CD14-positive monocyte (primary cell): ENCODE measurements at regions not wholly inside any gene's neighbourhood (a gene's known extent, or its start where the extent isn't known, plus 50 kb on each side); places are given as distances from the start of the nearest gene placed in this dataset.

Experiments
- DNase-seq, 3 donors: peaks; one replicate each; pipeline ENCODE4 v3.0.0-alpha.2; 2011 to 2022
- H2AFZ ChIP-seq: 2 replicates; pipeline ENCODE4 v1.6.0; 2012; ENCODE audit warnings: mild to moderate bottlenecking, low read depth, low read length, inconsistent platforms; ENCODE audit not compliant: insufficient read depth, poor library complexity, severe bottlenecking
- H3K27ac ChIP-seq, 2 donors: 1 replicate in 1 of 2; 2 replicates in 1 of 2; pipeline ENCODE4 v1.5.1; 2012 to 2013; ENCODE audit warnings: low read length in 2 of 2, control low read depth in 1 of 2, inconsistent platforms in 1 of 2, low read depth in 1 of 2, mild to moderate bottlenecking in 1 of 2
- H3K27me3 ChIP-seq, 2 donors: one replicate each; pipeline versions ENCODE4 v1.6.0 to v1.6.1; 2011 to 2013; ENCODE audit warnings: low read length in 2 of 2; ENCODE audit not compliant: control insufficient read depth in 2 of 2, insufficient read depth in 2 of 2
- H3K36me3 ChIP-seq, 2 donors: replicated peaks in 1 of 2; 1 replicate in 1 of 2; 2 replicates in 1 of 2; pipeline versions ENCODE4 v1.5.1 to v1.6.1; 2012 to 2013; ENCODE audit warnings: low read length in 2 of 2, control low read depth in 1 of 2, inconsistent platforms in 1 of 2, mild to moderate bottlenecking in 1 of 2; ENCODE audit not compliant: insufficient read depth in 2 of 2, control insufficient read depth in 1 of 2
- H3K4me1 ChIP-seq, 2 donors: 1 replicate in 1 of 2; 2 replicates in 1 of 2; pipeline versions ENCODE4 v1.5.1 to v1.6.1; 2012 to 2013; ENCODE audit warnings: low read length in 2 of 2, control low read depth in 1 of 2, inconsistent platforms in 1 of 2, mild to moderate bottlenecking in 1 of 2, moderate library complexity in 1 of 2; ENCODE audit not compliant: insufficient read depth in 2 of 2, control insufficient read depth in 1 of 2
- H3K4me2 ChIP-seq: replicated peaks from 2 replicates; pipeline ENCODE3; 2012; ENCODE audit warnings: low read length, moderate library complexity, mild to moderate bottlenecking; ENCODE audit not compliant: poor library complexity, severe bottlenecking; ENCODE audit errors: extremely low read depth
- H3K4me3 ChIP-seq, 3 experiments: fragments of 200-600 bp in 1 of 3; sonication (generic) in 1 of 3; replicated peaks in 1 of 3; 1 replicate in 2 of 3; 2 replicates in 1 of 3; pipeline ENCODE4 v1.5.1; 2011 to 2013; ENCODE audit warnings: low read length in 3 of 3, mild to moderate bottlenecking in 3 of 3, control low read depth in 2 of 3, low read depth in 2 of 3, inconsistent platforms in 1 of 3, moderate library complexity in 1 of 3
- H3K79me2 ChIP-seq: 2 replicates; pipeline ENCODE4 v1.6.0; 2012; ENCODE audit warnings: mild to moderate bottlenecking, control low read depth, inconsistent platforms, low read length, moderate library complexity; ENCODE audit not compliant: insufficient read depth
- H3K9ac ChIP-seq: 2 replicates; pipeline ENCODE4 v1.6.0; 2017; ENCODE audit warnings: low read length, mild to moderate bottlenecking; ENCODE audit not compliant: insufficient read depth, poor library complexity, severe bottlenecking
- H3K9me3 ChIP-seq, 2 donors: replicated peaks in 1 of 2; 1 replicate in 1 of 2; 2 replicates in 1 of 2; pipeline versions ENCODE4 v1.5.1 to v1.6.1; 2012 to 2013; ENCODE audit warnings: low read length in 2 of 2, control low read depth in 1 of 2; ENCODE audit not compliant: control insufficient read depth in 1 of 2, insufficient read depth in 1 of 2
- H4K20me1 ChIP-seq: 2 replicates; pipeline ENCODE4 v1.6.0; 2012; ENCODE audit warnings: mild to moderate bottlenecking, low read length, control low read depth, moderate library complexity; ENCODE audit not compliant: insufficient read depth
- H3K27ac Mint-ChIP-seq, 7 donors: one replicate each; pipeline ENCODE4 v1.8.0; 2020; ENCODE audit warnings: mild to moderate bottlenecking in 7 of 7, mixed read lengths in 7 of 7, moderate library complexity in 6 of 7, inconsistent platforms in 2 of 7
- H3K27me3 Mint-ChIP-seq, 3 donors: one replicate each; pipeline ENCODE4 v1.8.0; 2021 to 2022; ENCODE audit warnings: low read depth in 3 of 3, mild to moderate bottlenecking in 3 of 3, mixed read lengths in 3 of 3, moderate library complexity in 3 of 3, inconsistent platforms in 1 of 3
- H3K36me3 Mint-ChIP-seq, 2 donors: one replicate each; pipeline ENCODE4 v1.8.0; 2020; ENCODE audit warnings: mixed read lengths in 2 of 2, inconsistent platforms in 1 of 2, mild to moderate bottlenecking in 1 of 2
- H3K4me1 Mint-ChIP-seq: one replicate; pipeline ENCODE4 v1.8.0; 2020; ENCODE audit warnings: mild to moderate bottlenecking, mixed read lengths
- H3K4me3 Mint-ChIP-seq, 2 donors: one replicate each; pipeline ENCODE4 v1.8.0; 2020; ENCODE audit warnings: mild to moderate bottlenecking in 2 of 2, mixed read lengths in 2 of 2, moderate library complexity in 1 of 2
- H3K9me3 Mint-ChIP-seq, 7 donors: one replicate each; pipeline ENCODE4 v1.8.0; 2020 to 2022; ENCODE audit warnings: mixed read lengths in 7 of 7, mild to moderate bottlenecking in 6 of 7, moderate library complexity in 6 of 7, inconsistent platforms in 2 of 7
- CTCF ChIP-seq: fragments of 200-600 bp; IDR thresholded peaks from one replicate; pipeline ENCODE4 v1.8.0; 2022; ENCODE audit warnings: antibody characterized with exemption, mild to moderate bottlenecking
- WGBS: methylation state at CpG from one replicate; pipeline ENCODE4 v1.1.5; 2013; ENCODE audit warnings: missing lambda C conversion rate; ENCODE audit not compliant: insufficient coverage; 5-methylcytosine and 5-hydroxymethylcytosine counted together
- intact Hi-C, 2 donors: fragments of 100-400 bp; cut with micrococcal nuclease; formaldehyde crosslinking; loops; one replicate each; pipeline versions ENCODE4 v1.15.0 to v1.15.1; 2023

- H3K4me3 ChIP-seq, result no peak overlapping the region
- Mint-ChIP-seq H3K36me3 (no peaks in the 10 kb centered on the region), H3K9me3 (peaks cover 0 to 3% (median 0%) of the 10 kb centered on the region in 7 donors), H3K4me3 (no peak overlapping the region), H3K27ac (peak overlapping the region in 1 of 7 donors; percentile 21), H3K4me1 (no peaks in the 10 kb centered on the region), H3K27me3 (peaks cover 0 to 2% (median 0%) of the 10 kb centered on the region in 3 donors)
- no peaks in the 10 kb centered on the region for H3K4me1 ChIP-seq
- no peak overlapping the region for H3K27ac ChIP-seq
- DNase-seq, result no peak
- no peaks in the 10 kb centered on the region for H4K20me1 ChIP-seq
- no peaks in the 10 kb centered on the region for H3K27me3 ChIP-seq
- no CpG with 5 or more reads among the region's 1 CpG for WGBS
- TF ChIP-seq CTCF, result no peak
- H3K9ac ChIP-seq, result no peak overlapping the region
- no peaks in the 10 kb centered on the region for H3K9me3 ChIP-seq
- intact Hi-C loops, result no loop called here
- no peaks in the 10 kb centered on the region for H3K36me3 ChIP-seq
- no peak overlapping the region for H2AFZ ChIP-seq
- H3K4me2 ChIP-seq, result no peak overlapping the region
- no peaks in the 10 kb centered on the region for H3K79me2 ChIP-seq
These were observed 153.7 kb downstream of the CLCN4 start for GRCh38 chrX:10310511-10310910.

- H3K4me3 Mint-ChIP-seq, result no peak overlapping the region
- H3K4me1 Mint-ChIP-seq, result no peaks in the 10 kb centered on the region
- Histone ChIP-seq H3K4me3 (no peak overlapping the region), H3K27me3 (no peaks in the 10 kb centered on the region), H3K4me1 (no peaks in the 10 kb centered on the region), H3K4me2 (no peak overlapping the region), H3K9me3 (no peaks in the 10 kb centered on the region), H2AFZ (no peak overlapping the region), H3K9ac (no peak overlapping the region), H3K79me2 (no peaks in the 10 kb centered on the region), H3K27ac (no peak overlapping the region), H4K20me1 (no peaks in the 10 kb centered on the region), H3K36me3 (no peaks in the 10 kb centered on the region)
- no peak overlapping the region for H3K27ac Mint-ChIP-seq
- H3K27me3 Mint-ChIP-seq, result peaks cover 2 to 8% (median 2%) of the 10 kb centered on the region in 3 donors
- intact Hi-C loops, result no loop called here
- no peak for TF ChIP-seq CTCF
- WGBS, result 100% methylated on average over 1 of the region's 3 CpGs
- no peak for DNase-seq
- H3K36me3 Mint-ChIP-seq, result no peaks in the 10 kb centered on the region
- H3K9me3 Mint-ChIP-seq, result peaks cover 0 to 8% (median 0%) of the 10 kb centered on the region in 7 donors
These were observed 157.8 kb downstream of the CLCN4 start for GRCh38 chrX:10314530-10315104.
